Smooth muscle cell (in vitro differentiated cells): ENCODE measurements at regions not wholly inside any gene's neighbourhood (a gene's known extent, or its start where the extent isn't known, plus 50 kb on each side); places are given as distances from the start of the nearest gene placed in this dataset.

ENCODE experiments used
- DNase-seq: peaks from one replicate; lab custom pipeline; 2025; ENCODE audit not compliant: unreplicated experiment; lab: John Stamatoyannopoulos, UW
- H2AFZ ChIP-seq: fragments of 200-600 bp; sonication (generic); 2 replicates; pipeline ENCODE4 v1.6.0; 2016; ENCODE audit warnings: antibody characterized with exemption, low read depth, mild to moderate bottlenecking
- H3F3A ChIP-seq: fragments of 200-600 bp; sonication (generic); 2 replicates; pipeline ENCODE4 v1.6.0; 2017; ENCODE audit warnings: antibody characterized with exemption, low read depth
- H3K27ac ChIP-seq: fragments of 200-600 bp; sonication (generic); 2 replicates; pipeline ENCODE4 v1.5.1; 2016; ENCODE audit warnings: low read depth, mild to moderate bottlenecking
- H3K27me3 ChIP-seq: fragments of 200-600 bp; sonication (generic); 2 replicates; pipeline ENCODE4 v1.6.1; 2016; ENCODE audit warnings: low read depth, mild to moderate bottlenecking
- H3K36me3 ChIP-seq: fragments of 200-600 bp; sonication (generic); 2 replicates; pipeline ENCODE4 v1.5.1; 2016; ENCODE audit warnings: low read depth
- H3K4me1 ChIP-seq: fragments of 200-600 bp; sonication (generic); 2 replicates; pipeline ENCODE4 v1.5.1; 2016; ENCODE audit warnings: low read depth
- H3K4me2 ChIP-seq: fragments of 200-600 bp; sonication (generic); 2 replicates; pipeline ENCODE4 v1.6.0; 2016; ENCODE audit warnings: mild to moderate bottlenecking
- H3K4me3 ChIP-seq: fragments of 200-600 bp; sonication (generic); 2 replicates; pipeline ENCODE4 v1.5.1; 2016; ENCODE audit warnings: mild to moderate bottlenecking
- H3K79me2 ChIP-seq: fragments of 200-600 bp; sonication (generic); 2 replicates; pipeline ENCODE4 v1.6.0; 2016; ENCODE audit warnings: low read depth, mild to moderate bottlenecking
- H3K9ac ChIP-seq: fragments of 200-600 bp; sonication (generic); 2 replicates; pipeline ENCODE4 v1.6.0; 2016; ENCODE audit warnings: low read depth
- H3K9me3 ChIP-seq: fragments of 200-600 bp; sonication (generic); replicated peaks from 2 replicates; pipeline ENCODE4 v1.5.1; 2016; ENCODE audit warnings: low read depth
- H4K20me1 ChIP-seq: fragments of 200-600 bp; sonication (generic); 2 replicates; pipeline ENCODE4 v1.6.0; 2016; ENCODE audit warnings: low read depth
- CTCF ChIP-seq: fragments of 200-600 bp; sonication (generic); IDR thresholded peaks from 2 replicates; pipeline ENCODE4 v1.5.1; 2017; ENCODE audit warnings: borderline replicate concordance, mild to moderate bottlenecking, antibody characterized with exemption; ENCODE audit not compliant: insufficient read depth, poor library complexity, severe bottlenecking
- WGBS: methylation state at CpG from one replicate; pipeline ENCODE4 v1.1.7; 2016; ENCODE audit warnings: low lambda C conversion rate; 5-methylcytosine and 5-hydroxymethylcytosine counted together

- H3K27ac ChIP-seq = no peak overlapping the region
- no peak for DNase-seq
- no peaks in the 10 kb centered on the region for H3K9me3 ChIP-seq
- H2AFZ ChIP-seq = no peak overlapping the region
- no peaks in the 10 kb centered on the region for H3K36me3 ChIP-seq
- no peaks in the 10 kb centered on the region for H4K20me1 ChIP-seq
- no peak for TF ChIP-seq CTCF
- no peaks in the 10 kb centered on the region for H3K27me3 ChIP-seq
- no peak overlapping the region for H3K9ac ChIP-seq
- no peaks in the 10 kb centered on the region for H3K79me2 ChIP-seq
- no peaks in the 10 kb centered on the region for H3F3A ChIP-seq
- H3K4me1 ChIP-seq = no peaks in the 10 kb centered on the region
- 94% methylated on average over 1 of the region's 1 CpG for WGBS
- no peak overlapping the region for H3K4me3 ChIP-seq
- no peak overlapping the region for H3K4me2 ChIP-seq
Observed at GRCh38 chr7:21217365-21217764, 210.5 kb upstream of the SP4 start.

- Histone ChIP-seq H2AFZ (no peak overlapping the region), H3K27ac (no peak overlapping the region), H3K27me3 (no peaks in the 10 kb centered on the region), H3K4me3 (no peak overlapping the region), H3K36me3 (no peaks in the 10 kb centered on the region), H3K9me3 (no peaks in the 10 kb centered on the region), H3K9ac (no peak overlapping the region), H3K4me2 (no peak overlapping the region), H3F3A (no peaks in the 10 kb centered on the region), H3K79me2 (no peaks in the 10 kb centered on the region), H4K20me1 (no peaks in the 10 kb centered on the region), H3K4me1 (no peaks in the 10 kb centered on the region)
- WGBS = 85% methylated on average over 2 of the region's 2 CpGs
- no peak for TF ChIP-seq CTCF
- DNase-seq = no peak
Observed at GRCh38 chr7:21218155-21218554, 209.7 kb upstream of the SP4 start.

GRCh38 chr7:21221130-21221529 is 206.8 kb upstream of the SP4 start:
- H3K27ac ChIP-seq = no peak overlapping the region
- TF ChIP-seq CTCF = no peak
- no peaks in the 10 kb centered on the region for H3K79me2 ChIP-seq
- no peak overlapping the region for H3K4me3 ChIP-seq
- no peaks in the 10 kb centered on the region for H3K27me3 ChIP-seq
- H4K20me1 ChIP-seq = no peaks in the 10 kb centered on the region
- H2AFZ ChIP-seq = no peak overlapping the region
- WGBS = 88% methylated on average over 16 of the region's 16 CpGs
- H3K9ac ChIP-seq = no peak overlapping the region
- no peak for DNase-seq
- H3K4me1 ChIP-seq = no peaks in the 10 kb centered on the region
- no peak overlapping the region for H3K4me2 ChIP-seq
- H3K9me3 ChIP-seq = no peaks in the 10 kb centered on the region
- no peaks in the 10 kb centered on the region for H3K36me3 ChIP-seq
- H3F3A ChIP-seq = no peaks in the 10 kb centered on the region

GRCh38 chr7:21238400-21239116 is 189.3 kb upstream of the SP4 start:
- Histone ChIP-seq H2AFZ (no peak overlapping the region), H3K9me3 (no peaks in the 10 kb centered on the region), H3F3A (no peaks in the 10 kb centered on the region), H3K27me3 (peaks cover 6% of the 10 kb centered on the region), H3K4me3 (no peak overlapping the region), H3K79me2 (no peaks in the 10 kb centered on the region), H3K4me2 (no peak overlapping the region), H3K36me3 (no peaks in the 10 kb centered on the region), H3K4me1 (no peaks in the 10 kb centered on the region), H4K20me1 (no peaks in the 10 kb centered on the region), H3K27ac (no peak overlapping the region), H3K9ac (no peak overlapping the region)
- no peak for DNase-seq
- 89% methylated on average over 5 of the region's 5 CpGs for WGBS
- TF ChIP-seq CTCF = no peak
